Upper lobe of left lung (tissue), 6 donors: ENCODE measurements at regions not wholly inside any gene's neighbourhood (a gene's known extent, or its start where the extent isn't known, plus 50 kb on each side); places are given as distances from the start of the nearest gene placed in this dataset.
A peak's percentile ranks its signal among the peaks of the same experiment; 100 is the strongest.

Source experiments
- ATAC-seq, 2 donors: fragments of 200-7000 bp; cut with Tn5 transposase; one replicate each; pipeline ENCODE4 v1.9.1; 2022; ENCODE audit warnings: mild to moderate bottlenecking in 2 of 2, moderate library complexity in 2 of 2; ENCODE audit not compliant: low FRiP score in 2 of 2
- DNase-seq, 2 donors: peaks; one replicate each; pipeline ENCODE4 v3.0.0-alpha.2; 2019 to 2020
- H3K27ac ChIP-seq, 4 donors: fragments of 200-600 bp; sonication (generic); one replicate each; pipeline ENCODE4 v1.5.1; 2016 to 2019
- H3K27me3 ChIP-seq, 4 donors: fragments of 200-600 bp; sonication (generic); one replicate each; pipeline ENCODE4 v1.5.1; 2017 to 2019
- H3K36me3 ChIP-seq, 4 donors: fragments of 200-600 bp; sonication (generic); one replicate each; pipeline ENCODE4 v1.5.1; 2016 to 2019
- H3K4me1 ChIP-seq, 4 donors: fragments of 200-600 bp; sonication (generic); one replicate each; pipeline ENCODE4 v1.5.1; 2018 to 2019
- H3K4me3 ChIP-seq, 4 donors: fragments of 200-600 bp; sonication (generic); one replicate each; pipeline ENCODE4 v1.5.1; 2017 to 2019; ENCODE audit warnings: mild to moderate bottlenecking in 2 of 4, moderate library complexity in 1 of 4
- H3K9me3 ChIP-seq, 4 donors: fragments of 200-600 bp; sonication (generic); one replicate each; pipeline ENCODE4 v1.5.1; 2018 to 2019
- EP300 ChIP-seq, 4 donors: sonication (generic); formaldehyde crosslinking; IDR thresholded peaks; one replicate each; pipeline ENCODE4 v1.5.1; 2017; ENCODE audit warnings: antibody characterized with exemption in 4 of 4, control low read depth in 2 of 4
- POLR2A ChIP-seq, 4 donors: fragments of 450-650 bp; IDR thresholded peaks; one replicate each; pipeline ENCODE4 v1.5.1; 2016 to 2017; ENCODE audit warnings: antibody characterized with exemption in 4 of 4, mild to moderate bottlenecking in 2 of 4
- POLR2AphosphoS5 ChIP-seq, 2 donors: sonication (generic); formaldehyde crosslinking; IDR thresholded peaks; one replicate each; pipeline ENCODE4 v1.5.1; 2017; ENCODE audit warnings: antibody characterized with exemption in 2 of 2
- WGBS, 2 donors: methylation state at CpG; one replicate each; pipeline ENCODE4 v1.1.5; 2017 to 2018; 5-methylcytosine and 5-hydroxymethylcytosine counted together
- TF ChIP-seq, protein P1 (sequence below), 6 experiments: fragments of 450-650 bp in 4 of 6; fragments of 200-600 bp in 2 of 6; sonication (generic) in 2 of 6; IDR thresholded peaks; one replicate each; pipeline ENCODE4 v1.5.1; 2016 to 2019; ENCODE audit warnings: antibody characterized with exemption in 6 of 6
- donor health status: DM: no; HTN: no; CAD: no; lungs with moderate emphysema.
- donor health status: DM: no; HTN: yes; CAD: no; lungs with severe emphysema.

DNA sequence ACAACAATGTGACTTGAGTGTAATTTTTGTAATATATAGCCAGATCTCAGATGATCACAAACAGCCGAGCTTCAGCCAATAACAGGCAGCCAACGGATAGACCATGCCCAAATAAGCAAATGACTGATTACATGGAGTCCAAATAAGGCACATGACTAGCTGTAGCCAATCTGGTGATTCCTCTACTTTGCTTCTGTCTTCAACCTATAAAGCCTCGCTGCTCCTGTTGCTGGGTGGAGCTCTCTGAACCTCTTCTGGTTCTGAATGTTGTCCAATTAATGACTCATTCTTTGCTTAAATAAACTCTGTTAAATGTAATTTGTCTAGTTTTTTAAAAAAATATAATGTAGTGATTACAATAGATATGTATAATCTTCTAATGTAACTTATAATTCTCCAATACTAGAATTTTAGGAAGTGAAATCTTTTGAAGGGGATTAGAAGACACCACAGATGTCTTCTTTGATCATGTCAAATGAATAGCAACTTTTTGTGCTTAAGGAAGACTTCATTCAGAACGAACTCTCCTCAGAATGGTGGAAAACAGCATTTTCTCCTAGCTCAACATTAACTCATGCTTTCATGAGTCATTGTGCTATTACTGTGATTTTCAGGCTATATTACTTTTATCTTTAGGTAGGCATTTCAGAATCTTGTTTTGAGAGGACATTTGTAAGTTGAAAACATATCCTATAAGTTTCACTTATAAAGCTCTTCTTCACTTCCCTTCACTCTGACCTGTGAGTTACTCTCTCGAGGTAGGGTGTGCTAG lies 857.8 kb upstream of the B3GALT2 start:
- H3K4me3 ChIP-seq, result no peak overlapping the region
- TF ChIP-seq POLR2A (IDR thresholded peaks at IDR 0.05) (no peak), EP300 (IDR thresholded peaks at IDR 0.05) (no peak), POLR2AphosphoS5 (IDR thresholded peaks at IDR 0.05) (no peak)
- TF ChIP-seq, protein P1, sequence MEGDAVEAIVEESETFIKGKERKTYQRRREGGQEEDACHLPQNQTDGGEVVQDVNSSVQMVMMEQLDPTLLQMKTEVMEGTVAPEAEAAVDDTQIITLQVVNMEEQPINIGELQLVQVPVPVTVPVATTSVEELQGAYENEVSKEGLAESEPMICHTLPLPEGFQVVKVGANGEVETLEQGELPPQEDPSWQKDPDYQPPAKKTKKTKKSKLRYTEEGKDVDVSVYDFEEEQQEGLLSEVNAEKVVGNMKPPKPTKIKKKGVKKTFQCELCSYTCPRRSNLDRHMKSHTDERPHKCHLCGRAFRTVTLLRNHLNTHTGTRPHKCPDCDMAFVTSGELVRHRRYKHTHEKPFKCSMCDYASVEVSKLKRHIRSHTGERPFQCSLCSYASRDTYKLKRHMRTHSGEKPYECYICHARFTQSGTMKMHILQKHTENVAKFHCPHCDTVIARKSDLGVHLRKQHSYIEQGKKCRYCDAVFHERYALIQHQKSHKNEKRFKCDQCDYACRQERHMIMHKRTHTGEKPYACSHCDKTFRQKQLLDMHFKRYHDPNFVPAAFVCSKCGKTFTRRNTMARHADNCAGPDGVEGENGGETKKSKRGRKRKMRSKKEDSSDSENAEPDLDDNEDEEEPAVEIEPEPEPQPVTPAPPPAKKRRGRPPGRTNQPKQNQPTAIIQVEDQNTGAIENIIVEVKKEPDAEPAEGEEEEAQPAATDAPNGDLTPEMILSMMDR (IDR thresholded peaks at IDR 0.05), result no peak
- no peaks in the 10 kb centered on the region for H3K27me3 ChIP-seq
- no peaks in the 10 kb centered on the region for H3K36me3 ChIP-seq
- no peak overlapping the region for H3K27ac ChIP-seq
- no peaks in the 10 kb centered on the region for H3K4me1 ChIP-seq
- DNase-seq (no peak), ATAC-seq (no peak)
- WGBS, 2 donors, result 76 to 87% methylated on average over 5 of the region's 5 CpGs
- H3K9me3 ChIP-seq, result no peaks in the 10 kb centered on the region

DNA sequence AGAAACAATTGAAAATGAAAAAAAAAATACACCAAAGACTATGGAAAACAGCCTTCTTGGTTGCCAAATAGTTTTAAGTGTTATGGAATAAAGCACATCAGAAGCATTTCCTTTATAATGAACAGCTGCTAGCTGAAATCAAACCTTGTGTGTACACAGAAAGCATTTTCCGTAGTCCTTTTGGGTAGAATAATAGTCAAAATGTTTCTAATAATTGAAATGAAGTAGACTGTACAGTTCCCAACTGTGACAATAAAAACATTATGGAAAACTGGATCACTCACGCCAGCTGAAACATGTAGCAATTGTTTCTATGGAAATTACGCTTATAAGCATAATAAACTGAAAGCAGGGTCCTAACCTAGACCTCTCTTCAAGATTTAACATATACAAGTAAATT lies 856.3 kb upstream of the B3GALT2 start:
- no peak overlapping the region for H3K4me3 ChIP-seq
- no peak overlapping the region for H3K27ac ChIP-seq
- H3K4me1 ChIP-seq, result no peaks in the 10 kb centered on the region
- 83 to 87% methylated on average over 3 of the region's 3 CpGs for WGBS, 2 donors
- no peaks in the 10 kb centered on the region for H3K27me3 ChIP-seq
- TF ChIP-seq, protein P1 (IDR thresholded peaks at IDR 0.05), result no peak
- TF ChIP-seq POLR2A (IDR thresholded peaks at IDR 0.05) (no peak), EP300 (IDR thresholded peaks at IDR 0.05) (no peak), POLR2AphosphoS5 (IDR thresholded peaks at IDR 0.05) (no peak)
- ATAC-seq (no peak), DNase-seq (no peak)
- no peaks in the 10 kb centered on the region for H3K36me3 ChIP-seq
- no peaks in the 10 kb centered on the region for H3K9me3 ChIP-seq

DNA sequence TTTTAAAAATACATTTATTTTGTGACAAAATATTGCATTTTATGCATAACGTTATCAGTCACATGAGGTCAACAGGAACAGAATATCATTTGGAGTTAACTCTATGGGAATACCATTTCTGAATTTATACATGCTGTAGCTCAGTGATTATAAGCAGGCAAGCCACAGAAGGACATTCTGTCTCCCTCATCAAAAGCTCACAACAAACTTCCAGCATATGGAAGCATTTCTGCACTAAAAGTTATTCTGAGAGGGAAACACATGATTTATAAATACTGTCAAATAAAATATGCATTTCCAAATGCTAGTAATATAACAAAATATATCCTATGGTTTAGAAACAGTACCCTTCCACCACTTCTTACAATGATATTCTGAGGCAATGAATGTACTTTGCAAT lies 854.1 kb upstream of the B3GALT2 start:
- no peaks in the 10 kb centered on the region for H3K9me3 ChIP-seq
- ATAC-seq (no peak), DNase-seq (no peak)
- H3K27me3 ChIP-seq, result no peaks in the 10 kb centered on the region
- H3K4me1 ChIP-seq, result no peaks in the 10 kb centered on the region
- H3K4me3 ChIP-seq, result no peak overlapping the region
- no peaks in the 10 kb centered on the region for H3K36me3 ChIP-seq
- TF ChIP-seq EP300 (IDR thresholded peaks at IDR 0.05) (no peak), POLR2A (IDR thresholded peaks at IDR 0.05) (no peak), POLR2AphosphoS5 (IDR thresholded peaks at IDR 0.05) (no peak)
- TF ChIP-seq, protein P1 (IDR thresholded peaks at IDR 0.05), result no peak
- WGBS, 2 donors, result 76 to 90% methylated on average over 1 of the region's 1 CpG
- H3K27ac ChIP-seq, result no peak overlapping the region

DNA sequence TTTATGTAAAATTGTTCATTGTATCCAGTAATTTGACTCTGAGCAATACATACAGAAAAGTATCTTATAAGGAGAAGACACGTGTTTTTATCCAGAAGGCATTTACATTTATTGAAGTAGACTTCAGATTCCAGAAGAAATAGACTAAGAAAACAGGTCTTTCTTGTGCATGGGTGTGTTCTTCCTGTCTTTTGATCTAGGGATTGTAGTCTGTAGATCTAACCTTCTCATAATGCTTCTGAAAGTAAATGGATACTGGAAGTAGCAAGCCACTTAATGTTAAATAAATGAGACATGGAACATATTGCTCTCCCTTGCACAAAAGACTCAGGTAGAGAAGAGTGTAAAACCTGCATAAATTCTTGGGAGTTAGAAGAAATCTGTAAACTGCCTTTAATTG lies 853.2 kb upstream of the B3GALT2 start:
- TF ChIP-seq POLR2AphosphoS5 (IDR thresholded peaks at IDR 0.05) (no peak), POLR2A (IDR thresholded peaks at IDR 0.05) (no peak), EP300 (IDR thresholded peaks at IDR 0.05) (no peak)
- TF ChIP-seq, protein P1 (IDR thresholded peaks at IDR 0.05), result no peak
- Histone ChIP-seq H3K36me3 (no peaks in the 10 kb centered on the region), H3K4me1 (no peaks in the 10 kb centered on the region), H3K27ac (no peak overlapping the region), H3K9me3 (no peaks in the 10 kb centered on the region), H3K4me3 (no peak overlapping the region), H3K27me3 (no peaks in the 10 kb centered on the region)
- WGBS, 2 donors, result 52 to 58% methylated on average over 1 of the region's 1 CpG
- DNase-seq (no peak), ATAC-seq (no peak)

DNA sequence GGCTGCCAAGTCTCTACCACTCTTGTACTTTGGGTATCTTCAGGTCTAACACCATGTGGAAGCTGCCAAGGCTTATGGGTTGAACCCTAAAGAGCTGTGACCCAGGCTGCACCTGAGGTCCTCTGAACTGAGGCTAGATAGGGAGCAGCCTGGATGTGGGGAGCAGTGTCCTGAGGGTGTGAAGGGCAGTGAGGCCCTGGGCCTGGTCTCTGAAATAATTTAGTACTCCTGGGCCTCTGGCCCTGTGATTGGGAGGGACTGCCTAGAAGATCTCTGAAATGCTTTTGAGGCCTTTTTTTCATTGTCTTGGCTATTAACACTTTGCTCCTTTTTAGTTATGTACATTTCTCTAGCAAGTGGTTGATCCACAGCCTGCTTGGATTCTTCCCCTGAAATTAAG lies 847.2 kb upstream of the B3GALT2 start:
- ATAC-seq, result peak in 1 of 2 donors; percentile 46
- TF ChIP-seq EP300 (IDR thresholded peaks at IDR 0.05), result no peak
- TF ChIP-seq, protein P1 (IDR thresholded peaks at IDR 0.05), result no peak
- TF ChIP-seq POLR2A (IDR thresholded peaks at IDR 0.05), result no peak
- no peak for TF ChIP-seq POLR2AphosphoS5 (IDR thresholded peaks at IDR 0.05)
- no peak overlapping the region for H3K4me3 ChIP-seq

More for the DNA sequence above, 847.2 kb upstream of the B3GALT2 start:
- Histone ChIP-seq H3K36me3 (no peaks in the 10 kb centered on the region), H3K27ac (no peak overlapping the region), H3K9me3 (peaks cover 4 to 11% (median 10%) of the 10 kb centered on the region in 4 donors), H3K27me3 (no peaks in the 10 kb centered on the region), H3K4me1 (no peaks in the 10 kb centered on the region)
- no peak for DNase-seq
